Hindlimb muscle (tissue), 1 donor: ENCODE measurements at regions not wholly inside any gene's neighbourhood (a gene's known extent, or its start where the extent isn't known, plus 50 kb on each side); places are given as distances from the start of the nearest gene placed in this dataset.
"Not testable (repeated sequence)": the region's sequence is repeated elsewhere in the genome, so short reads cannot be mapped to it uniquely, and the experiment has no call there.

Source experiments
- DNase-seq: peaks from one replicate; pipeline ENCODE4 v3.0.0-alpha.2; 2013

- DNase-seq, result not testable (repeated sequence)
Observed at GRCh38 chr7:49100908-49101740, 176.8 kb downstream of the CDC14C start.

- DNase-seq, result no peak
Observed at GRCh38 chr7:49102411-49102810, 178.1 kb downstream of the CDC14C start.

- DNase-seq, result no peak
Observed at GRCh38 chr7:49111706-49112105, 187.4 kb downstream of the CDC14C start.

GRCh38 chr7:49112222-49112621 lies 187.9 kb downstream of the CDC14C start:
- no peak for DNase-seq

GRCh38 chr7:49112647-49113046 lies 188.3 kb downstream of the CDC14C start:
- DNase-seq, result no peak

GRCh38 chr7:49119706-49120105 lies 195.4 kb downstream of the CDC14C start:
- no peak for DNase-seq

- DNase-seq, result peak; percentile 9
Observed at GRCh38 chr7:49125246-49125645, 200.9 kb downstream of the CDC14C start.

- peak; percentile 18 for DNase-seq
Observed at GRCh38 chr7:49127359-49127913, 203.1 kb downstream of the CDC14C start.

GRCh38 chr7:49137978-49138377 lies 213.6 kb downstream of the CDC14C start:
- no peak for DNase-seq

GRCh38 chr7:49150486-49150885 lies 226.1 kb downstream of the CDC14C start:
- peak; percentile 15 for DNase-seq

GRCh38 chr7:49151146-49151545 lies 226.8 kb downstream of the CDC14C start:
- DNase-seq, result peak; percentile 29

GRCh38 chr7:49158321-49158720 lies 234.0 kb downstream of the CDC14C start:
- DNase-seq, result no peak

GRCh38 chr7:49159536-49159935 lies 235.2 kb downstream of the CDC14C start:
- DNase-seq, result peak; percentile 45

GRCh38 chr7:49166441-49166840 lies 242.1 kb downstream of the CDC14C start:
- no peak for DNase-seq

- DNase-seq, result no peak
Observed at GRCh38 chr7:49172639-49173038, 248.3 kb downstream of the CDC14C start.

- DNase-seq, result no peak
Observed at GRCh38 chr7:49174396-49174795, 250.0 kb downstream of the CDC14C start.

- no peak for DNase-seq
Observed at GRCh38 chr7:49187543-49188268, 263.4 kb downstream of the CDC14C start.

GRCh38 chr7:49228426-49229098 lies 304.2 kb downstream of the CDC14C start:
- DNase-seq, result no peak

- no peak for DNase-seq
Observed at GRCh38 chr7:49229246-49229645, 304.9 kb downstream of the CDC14C start.

GRCh38 chr7:49243521-49243920 lies 319.2 kb downstream of the CDC14C start:
- no peak for DNase-seq

- no peak for DNase-seq
Observed at GRCh38 chr7:49244543-49244942, 320.2 kb downstream of the CDC14C start.

GRCh38 chr7:49245062-49245461 lies 320.7 kb downstream of the CDC14C start:
- DNase-seq, result no peak

- DNase-seq, result no peak
Observed at GRCh38 chr7:49247759-49248158, 323.4 kb downstream of the CDC14C start.
